ENCODE measurements at regions not wholly inside any gene's neighbourhood (a gene's known extent, or its start where the extent isn't known, plus 50 kb on each side); places are given as distances from the start of the nearest gene placed in this dataset.
A peak's percentile ranks its signal among the peaks of the same experiment; 100 is the strongest.
"Not testable (repeated sequence)": the region's sequence is repeated elsewhere in the genome, so short reads cannot be mapped to it uniquely, and the experiment has no call there.

GRCh38 chrX:90458071-90458899, 536.6 kb downstream of the TGIF2LX start (continued):
- TF ChIP-seq CHAMP1 (IDR thresholded peaks at IDR 0.05) = peak; percentile 92; the same call in 1 of the 2 replicates
- TF ChIP-seq TEAD4 (IDR thresholded peaks at IDR 0.05; ENCODE audit: low read length) = peak; percentile 82
- TF ChIP-seq TEAD4 (CRISPR knock-in tag; IDR thresholded peaks at IDR 0.05; ENCODE audit: borderline replicate concordance); FOXM1 (CRISPR knock-in tag; IDR thresholded peaks at IDR 0.05; ENCODE audit: low read depth): not testable (repeated sequence)
- peak; percentile 32 for TF ChIP-seq PKNOX1 (IDR thresholded peaks at IDR 0.05)
- TF ChIP-seq TRIM24 (IDR thresholded peaks at IDR 0.05) = peak; percentile 74 to 77
- peak; percentile 57; the same call in 1 of the 2 replicates for TF ChIP-seq EP300 (IDR thresholded peaks at IDR 0.05; ENCODE audit: low read length)
- peak; percentile 82 for TF ChIP-seq NCOR1 (IDR thresholded peaks at IDR 0.05)
- peak; percentile 91 for TF ChIP-seq FOXM1 (IDR thresholded peaks at IDR 0.05; ENCODE audit: low read depth)
- TF ChIP-seq CBFA2T2 (conservative IDR thresholded peaks at IDR 0.05) = peak; percentile 85
- TF ChIP-seq EP400 (IDR thresholded peaks at IDR 0.05) = 0 out of 2 replicates have a peak, but pooled peaks have one; percentile 19
- peak in 1 of 2 experiments; percentile 51; a peak in 1 of 4 replicates for TF ChIP-seq FOXK2 (conservative IDR thresholded peaks at IDR 0.05 in 1 of 2, IDR thresholded peaks at IDR 0.05 in 1 of 2; ENCODE audit: low read depth in 2 of 2)
